GM19351 (cell line): ENCODE measurements at regions not wholly inside any gene's neighbourhood (a gene's known extent, or its start where the extent isn't known, plus 50 kb on each side); places are given as distances from the start of the nearest gene placed in this dataset.

Source experiments
- ATAC-seq: cut with Tn5 transposase; IDR thresholded peaks from one replicate; pipeline ENCODE4 v1.9.1; 2021; ENCODE audit warnings: mild to moderate bottlenecking, moderate library complexity; ENCODE audit not compliant: unreplicated experiment

- no peak for ATAC-seq
Observed at GRCh38 chr16:65445313-65446260, 323.7 kb upstream of the CDH11 start.

GRCh38 chr16:65441501-65441900, 319.6 kb upstream of the CDH11 start:
- ATAC-seq, result no peak

GRCh38 chr16:65429504-65430181, 307.8 kb upstream of the CDH11 start:
- ATAC-seq, result no peak

- ATAC-seq, result no peak
Observed at GRCh38 chr16:65426484-65426883, 304.6 kb upstream of the CDH11 start.

- no peak for ATAC-seq
Observed at GRCh38 chr16:65422934-65423333, 301.1 kb upstream of the CDH11 start.

- no peak for ATAC-seq
Observed at GRCh38 chr16:65421596-65421995, 299.7 kb upstream of the CDH11 start.

- ATAC-seq, result no peak
Observed at GRCh38 chr16:65418435-65418834, 296.6 kb upstream of the CDH11 start.

GRCh38 chr16:65415460-65415859, 293.6 kb upstream of the CDH11 start:
- no peak for ATAC-seq

GRCh38 chr16:65414284-65414984, 292.6 kb upstream of the CDH11 start:
- ATAC-seq, result no peak

- no peak for ATAC-seq
Observed at GRCh38 chr16:65413861-65414260, 292.0 kb upstream of the CDH11 start.

- no peak for ATAC-seq
Observed at GRCh38 chr16:65410801-65411200, 288.9 kb upstream of the CDH11 start.

GRCh38 chr16:65409510-65409909, 287.6 kb upstream of the CDH11 start:
- ATAC-seq, result no peak

GRCh38 chr16:65406933-65407332, 285.1 kb upstream of the CDH11 start:
- no peak for ATAC-seq

- ATAC-seq, result no peak
Observed at GRCh38 chr16:65406116-65406515, 284.3 kb upstream of the CDH11 start.

- no peak for ATAC-seq
Observed at GRCh38 chr16:65394281-65394680, 272.4 kb upstream of the CDH11 start.

- no peak for ATAC-seq
Observed at GRCh38 chr16:65392806-65393565, 271.1 kb upstream of the CDH11 start.

GRCh38 chr16:65388592-65388991, 266.7 kb upstream of the CDH11 start:
- ATAC-seq, result no peak

- ATAC-seq, result no peak
Observed at GRCh38 chr16:65386672-65387071, 264.8 kb upstream of the CDH11 start.

GRCh38 chr16:65384441-65384840, 262.6 kb upstream of the CDH11 start:
- no peak for ATAC-seq

- no peak for ATAC-seq
Observed at GRCh38 chr16:65377195-65377594, 255.3 kb upstream of the CDH11 start.

GRCh38 chr16:65376601-65377000, 254.7 kb upstream of the CDH11 start:
- ATAC-seq, result no peak
